ENCODE measurements at regions not wholly inside any gene's neighbourhood (a gene's known extent, or its start where the extent isn't known, plus 50 kb on each side); places are given as distances from the start of the nearest gene placed in this dataset.

- no peak overlapping the region for H3K27ac ChIP-seq (ENCODE audit: low read length)
- DNase-seq (no peak), ATAC-seq (ENCODE audit: insufficient read depth, low read depth) (no peak)
- no peaks in the 10 kb centered on the region for H3K4me1 ChIP-seq (ENCODE audit: insufficient read depth, low read length)
- H3K9ac ChIP-seq (ENCODE audit: low read depth, low read length) = no peak overlapping the region
- no peaks in the 10 kb centered on the region for H3K9me3 ChIP-seq (ENCODE audit: insufficient read depth, low read length, severe bottlenecking)
- H3K36me3 ChIP-seq (ENCODE audit: insufficient read depth, low read length) = no peaks in the 10 kb centered on the region
- no peak overlapping the region for H2AFZ ChIP-seq (ENCODE audit: low read depth, low read length)
- TF ChIP-seq CTCF (IDR thresholded peaks at IDR 0.05; ENCODE audit: borderline replicate concordance, extremely low read depth, low read length, poor library complexity, severe bottlenecking) = no peak
- TF ChIP-seq EZH2 (IDR thresholded peaks at IDR 0.05; ENCODE audit: borderline replicate concordance, low read depth, low read length, severe bottlenecking) = no peak
- no peaks in the 10 kb centered on the region for H3K79me2 ChIP-seq (ENCODE audit: insufficient read depth, low read length)
- H3K4me3 ChIP-seq (ENCODE audit: low read depth in 1 of 2, low read length in 2 of 2) = no peak overlapping the region
- no peaks in the 10 kb centered on the region for H3K27me3 ChIP-seq (ENCODE audit: insufficient read depth, low read length, poor library complexity)
- no peak overlapping the region for H3K4me2 ChIP-seq (ENCODE audit: insufficient read depth, low read length)
- no peaks in the 10 kb centered on the region for H4K20me1 ChIP-seq (ENCODE audit: insufficient read depth, low read length)
Measured at GRCh38 chr16:27145630-27146029, 57.7 kb upstream of the KDM8 start.

- no peak for TF ChIP-seq CTCF (IDR thresholded peaks at IDR 0.05; ENCODE audit: borderline replicate concordance, extremely low read depth, low read length, poor library complexity, severe bottlenecking)
- no peak for TF ChIP-seq EZH2 (IDR thresholded peaks at IDR 0.05; ENCODE audit: borderline replicate concordance, low read depth, low read length, severe bottlenecking)
- Histone ChIP-seq H3K4me1 (ENCODE audit: insufficient read depth, low read length) (peaks cover 3% of the 10 kb centered on the region), H3K27me3 (ENCODE audit: insufficient read depth, low read length, poor library complexity) (no peaks in the 10 kb centered on the region), H3K9me3 (ENCODE audit: insufficient read depth, low read length, severe bottlenecking) (no peaks in the 10 kb centered on the region), H3K4me3 (ENCODE audit: low read depth in 1 of 2, low read length in 2 of 2) (no peak overlapping the region), H3K79me2 (ENCODE audit: insufficient read depth, low read length) (no peaks in the 10 kb centered on the region), H3K9ac (ENCODE audit: low read depth, low read length) (no peak overlapping the region), H3K36me3 (ENCODE audit: insufficient read depth, low read length) (no peaks in the 10 kb centered on the region), H3K27ac (ENCODE audit: low read length) (no peak overlapping the region), H2AFZ (ENCODE audit: low read depth, low read length) (no peak overlapping the region), H4K20me1 (ENCODE audit: insufficient read depth, low read length) (no peaks in the 10 kb centered on the region), H3K4me2 (ENCODE audit: insufficient read depth, low read length) (no peak overlapping the region)
- DNase-seq = no peak
- no peak for ATAC-seq (ENCODE audit: insufficient read depth, low read depth)
Measured at GRCh38 chr16:27149986-27150385, 53.3 kb upstream of the KDM8 start.

- H3K36me3 ChIP-seq (ENCODE audit: insufficient read depth, low read length) = no peaks in the 10 kb centered on the region
- DNase-seq (no peak), ATAC-seq (ENCODE audit: insufficient read depth, low read depth) (no peak)
- H2AFZ ChIP-seq (ENCODE audit: low read depth, low read length) = no peak overlapping the region
- no peaks in the 10 kb centered on the region for H4K20me1 ChIP-seq (ENCODE audit: insufficient read depth, low read length)
- no peaks in the 10 kb centered on the region for H3K9me3 ChIP-seq (ENCODE audit: insufficient read depth, low read length, severe bottlenecking)
- H3K9ac ChIP-seq (ENCODE audit: low read depth, low read length) = no peak overlapping the region
- TF ChIP-seq EZH2 (IDR thresholded peaks at IDR 0.05; ENCODE audit: borderline replicate concordance, low read depth, low read length, severe bottlenecking) = no peak
- no peak for TF ChIP-seq CTCF (IDR thresholded peaks at IDR 0.05; ENCODE audit: borderline replicate concordance, extremely low read depth, low read length, poor library complexity, severe bottlenecking)
- H3K27me3 ChIP-seq (ENCODE audit: insufficient read depth, low read length, poor library complexity) = no peaks in the 10 kb centered on the region
- H3K4me3 ChIP-seq (ENCODE audit: low read depth in 1 of 2, low read length in 2 of 2) = no peak overlapping the region
- H3K4me1 ChIP-seq (ENCODE audit: insufficient read depth, low read length) = peaks cover 8% of the 10 kb centered on the region
- no peak overlapping the region for H3K27ac ChIP-seq (ENCODE audit: low read length)
- no peak overlapping the region for H3K4me2 ChIP-seq (ENCODE audit: insufficient read depth, low read length)
- no peaks in the 10 kb centered on the region for H3K79me2 ChIP-seq (ENCODE audit: insufficient read depth, low read length)
Measured at GRCh38 chr16:27152121-27152520, 51.2 kb upstream of the KDM8 start.

DNA sequence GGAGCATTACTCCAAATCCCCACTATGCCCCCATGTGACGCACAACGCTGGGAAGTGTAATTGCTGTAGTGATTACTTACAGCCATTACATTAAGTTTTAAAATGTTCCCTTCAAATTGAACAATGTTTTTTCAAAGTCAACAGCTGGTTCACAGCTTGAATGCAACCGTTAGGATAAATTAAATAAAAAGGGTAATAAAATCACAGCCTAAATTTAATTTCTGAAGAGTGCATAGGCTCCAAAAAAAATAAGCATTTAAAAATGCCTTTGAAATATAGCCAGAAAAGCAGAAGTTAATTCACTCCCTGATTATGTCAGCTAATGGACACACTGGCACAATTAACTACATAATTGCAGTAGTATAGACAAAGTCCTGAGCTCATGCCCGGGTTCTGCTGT, 50.5 kb upstream of the KDM8 start:
- no peaks in the 10 kb centered on the region for H3K36me3 ChIP-seq (ENCODE audit: insufficient read depth, low read length)
- H4K20me1 ChIP-seq (ENCODE audit: insufficient read depth, low read length) = no peaks in the 10 kb centered on the region
- H3K79me2 ChIP-seq (ENCODE audit: insufficient read depth, low read length) = no peaks in the 10 kb centered on the region
- no peak overlapping the region for H3K27ac ChIP-seq (ENCODE audit: low read length)
- no peaks in the 10 kb centered on the region for H3K27me3 ChIP-seq (ENCODE audit: insufficient read depth, low read length, poor library complexity)
- H3K4me2 ChIP-seq (ENCODE audit: insufficient read depth, low read length) = no peak overlapping the region
- no peak overlapping the region for H3K4me3 ChIP-seq (ENCODE audit: low read depth in 1 of 2, low read length in 2 of 2)
- no peak overlapping the region for H3K9ac ChIP-seq (ENCODE audit: low read depth, low read length)
- no peak overlapping the region for H2AFZ ChIP-seq (ENCODE audit: low read depth, low read length)
- TF ChIP-seq EZH2 (IDR thresholded peaks at IDR 0.05; ENCODE audit: borderline replicate concordance, low read depth, low read length, severe bottlenecking) = no peak
- TF ChIP-seq CTCF (IDR thresholded peaks at IDR 0.05; ENCODE audit: borderline replicate concordance, extremely low read depth, low read length, poor library complexity, severe bottlenecking) = no peak
- peaks cover 8% of the 10 kb centered on the region for H3K4me1 ChIP-seq (ENCODE audit: insufficient read depth, low read length)
- H3K9me3 ChIP-seq (ENCODE audit: insufficient read depth, low read length, severe bottlenecking) = no peaks in the 10 kb centered on the region
- DNase-seq = no peak
- no peak for ATAC-seq (ENCODE audit: insufficient read depth, low read depth)
